ENCODE measurements at regions not wholly inside any gene's neighbourhood (a gene's known extent, or its start where the extent isn't known, plus 50 kb on each side); places are given as distances from the start of the nearest gene placed in this dataset.
"Not testable (repeated sequence)": the region's sequence is repeated elsewhere in the genome, so short reads cannot be mapped to it uniquely, and the experiment has no call there.

- no peak for DNase-seq (ENCODE audit: low read depth)
These were observed 58.3 kb downstream of the PDHA2 start for GRCh38 chr4:95898226-95898625.

GRCh38 chr4:95909211-95909610 lies 69.3 kb downstream of the PDHA2 start:
- DNase-seq (ENCODE audit: low read depth) = no peak

- no peak for DNase-seq (ENCODE audit: low read depth)
These were observed 70.9 kb downstream of the PDHA2 start for GRCh38 chr4:95910749-95911148.

GRCh38 chr4:95921470-95921869 lies 81.6 kb downstream of the PDHA2 start:
- DNase-seq (ENCODE audit: low read depth) = no peak

- no peak for DNase-seq (ENCODE audit: low read depth)
These were observed 89.7 kb downstream of the PDHA2 start for GRCh38 chr4:95929448-95930064.

GRCh38 chr4:95939141-95939540 lies 99.2 kb downstream of the PDHA2 start:
- no peak for DNase-seq (ENCODE audit: low read depth)

- DNase-seq (ENCODE audit: low read depth) = no peak
These were observed 109.4 kb downstream of the PDHA2 start for GRCh38 chr4:95949136-95949765.

GRCh38 chr4:95949808-95950207 lies 109.9 kb downstream of the PDHA2 start:
- no peak for DNase-seq (ENCODE audit: low read depth)

- DNase-seq (ENCODE audit: low read depth) = not testable (repeated sequence)
These were observed 112.6 kb downstream of the PDHA2 start for GRCh38 chr4:95952538-95952937.

- no peak for DNase-seq (ENCODE audit: low read depth)
These were observed 116.2 kb downstream of the PDHA2 start for GRCh38 chr4:95956094-95956493.

GRCh38 chr4:95957054-95957453 lies 117.2 kb downstream of the PDHA2 start:
- no peak for DNase-seq (ENCODE audit: low read depth)

- no peak for DNase-seq (ENCODE audit: low read depth)
These were observed 117.9 kb downstream of the PDHA2 start for GRCh38 chr4:95957759-95958158.

GRCh38 chr4:95959182-95959581 lies 119.3 kb downstream of the PDHA2 start:
- no peak for DNase-seq (ENCODE audit: low read depth)

- no peak for DNase-seq (ENCODE audit: low read depth)
These were observed 119.7 kb downstream of the PDHA2 start for GRCh38 chr4:95959633-95960032.

- no peak for DNase-seq (ENCODE audit: low read depth)
These were observed 123.6 kb downstream of the PDHA2 start for GRCh38 chr4:95963456-95963855.

GRCh38 chr4:95979961-95980876 lies 140.3 kb downstream of the PDHA2 start:
- DNase-seq (ENCODE audit: low read depth) = no peak

- DNase-seq (ENCODE audit: low read depth) = no peak
These were observed 141.0 kb downstream of the PDHA2 start for GRCh38 chr4:95980877-95981360.

- DNase-seq (ENCODE audit: low read depth) = no peak
These were observed 141.7 kb downstream of the PDHA2 start for GRCh38 chr4:95981591-95981990.

- DNase-seq (ENCODE audit: low read depth) = no peak
These were observed 142.6 kb downstream of the PDHA2 start for GRCh38 chr4:95982516-95982915.

- no peak for DNase-seq (ENCODE audit: low read depth)
These were observed 144.2 kb downstream of the PDHA2 start for GRCh38 chr4:95984081-95984480.

- DNase-seq (ENCODE audit: low read depth) = no peak
These were observed 145.2 kb downstream of the PDHA2 start for GRCh38 chr4:95985051-95985450.

- no peak for DNase-seq (ENCODE audit: low read depth)
These were observed 146.1 kb downstream of the PDHA2 start for GRCh38 chr4:95985791-95986550.

Measured in stromal cell of bone marrow (primary cell).